ENCODE measurements at regions not wholly inside any gene's neighbourhood (a gene's known extent, or its start where the extent isn't known, plus 50 kb on each side); places are given as distances from the start of the nearest gene placed in this dataset.

GRCh38 chr15:62440362-62441105 lies 275.4 kb upstream of the C2CD4B start:
- Histone ChIP-seq H3K36me3 (ENCODE audit: control insufficient read depth, insufficient read depth, low read length) (no peaks in the 10 kb centered on the region), H2AFZ (no peak overlapping the region), H3K27me3 (ENCODE audit: control insufficient read depth, insufficient read depth, low read length) (no peaks in the 10 kb centered on the region), H3K9ac (no peak overlapping the region), H3K9me3 (ENCODE audit: control insufficient read depth, low read length) (no peaks in the 10 kb centered on the region), H3K27ac (no peak overlapping the region), H3K4me1 (no peaks in the 10 kb centered on the region), H3K4me2 (ENCODE audit: low read length) (no peak overlapping the region), H3K79me2 (no peaks in the 10 kb centered on the region), H3K4me3 (ENCODE audit: low read depth, low read length) (no peak overlapping the region)
- TF ChIP-seq CTCF (IDR thresholded peaks at IDR 0.05): no peak

GRCh38 chr15:62444104-62445022 lies 279.3 kb upstream of the C2CD4B start:
- Histone ChIP-seq H3K27me3 (ENCODE audit: control insufficient read depth, insufficient read depth, low read length) (no peaks in the 10 kb centered on the region), H3K27ac (no peak overlapping the region), H3K4me1 (no peaks in the 10 kb centered on the region), H3K4me3 (ENCODE audit: low read depth, low read length) (no peak overlapping the region), H3K79me2 (no peaks in the 10 kb centered on the region), H3K9ac (no peak overlapping the region), H3K36me3 (ENCODE audit: control insufficient read depth, insufficient read depth, low read length) (no peaks in the 10 kb centered on the region), H3K4me2 (ENCODE audit: low read length) (no peak overlapping the region), H2AFZ (no peak overlapping the region), H3K9me3 (ENCODE audit: control insufficient read depth, low read length) (no peaks in the 10 kb centered on the region)
- TF ChIP-seq CTCF (IDR thresholded peaks at IDR 0.05): no peak

DNA sequence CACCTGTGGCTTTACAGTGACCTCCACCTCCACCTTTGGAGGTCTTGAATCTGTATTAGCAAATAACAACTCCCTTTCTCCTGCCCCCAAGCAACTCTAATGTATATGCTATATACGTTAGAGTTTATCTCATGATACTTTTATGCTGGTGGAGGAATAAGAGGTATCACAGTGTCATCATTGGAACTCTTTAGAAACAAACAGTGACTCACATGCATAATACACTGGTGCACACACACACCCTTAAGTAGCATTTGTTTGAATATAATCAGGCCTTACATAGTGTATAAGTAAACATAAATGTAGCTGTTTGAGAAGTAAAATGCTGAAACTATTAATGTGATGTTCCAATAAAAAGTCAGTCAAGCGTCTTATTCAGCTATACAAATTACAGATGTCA lies 280.2 kb upstream of the C2CD4B start:
- no peak for TF ChIP-seq CTCF (IDR thresholded peaks at IDR 0.05)
- no peaks in the 10 kb centered on the region for H3K4me1 ChIP-seq
- no peaks in the 10 kb centered on the region for H3K36me3 ChIP-seq (ENCODE audit: control insufficient read depth, insufficient read depth, low read length)
- no peak overlapping the region for H3K4me3 ChIP-seq (ENCODE audit: low read depth, low read length)
- H3K9me3 ChIP-seq (ENCODE audit: control insufficient read depth, low read length): no peaks in the 10 kb centered on the region
- H3K79me2 ChIP-seq: no peaks in the 10 kb centered on the region
- no peak overlapping the region for H3K4me2 ChIP-seq (ENCODE audit: low read length)
- no peak overlapping the region for H3K27ac ChIP-seq
- H2AFZ ChIP-seq: no peak overlapping the region
- H3K27me3 ChIP-seq (ENCODE audit: control insufficient read depth, insufficient read depth, low read length): no peaks in the 10 kb centered on the region
- no peak overlapping the region for H3K9ac ChIP-seq

GRCh38 chr15:62446984-62447383 lies 281.9 kb upstream of the C2CD4B start:
- no peaks in the 10 kb centered on the region for H3K79me2 ChIP-seq
- no peaks in the 10 kb centered on the region for H3K4me1 ChIP-seq
- no peak overlapping the region for H3K27ac ChIP-seq
- H3K9me3 ChIP-seq (ENCODE audit: control insufficient read depth, low read length): no peaks in the 10 kb centered on the region
- no peak overlapping the region for H3K4me3 ChIP-seq (ENCODE audit: low read depth, low read length)
- no peaks in the 10 kb centered on the region for H3K36me3 ChIP-seq (ENCODE audit: control insufficient read depth, insufficient read depth, low read length)
- no peak overlapping the region for H3K9ac ChIP-seq
- TF ChIP-seq CTCF (IDR thresholded peaks at IDR 0.05): no peak
- H3K27me3 ChIP-seq (ENCODE audit: control insufficient read depth, insufficient read depth, low read length): no peaks in the 10 kb centered on the region
- H2AFZ ChIP-seq: no peak overlapping the region
- no peak overlapping the region for H3K4me2 ChIP-seq (ENCODE audit: low read length)
